NCI-H1930 (cell line): ENCODE measurements at regions not wholly inside any gene's neighbourhood (a gene's known extent, or its start where the extent isn't known, plus 50 kb on each side); places are given as distances from the start of the nearest gene placed in this dataset.
"Not testable (repeated sequence)": the region's sequence is repeated elsewhere in the genome, so short reads cannot be mapped to it uniquely, and the experiment has no call there.

Source experiments
- DNase-seq, 2 experiments: peaks; one replicate each; lab custom pipeline; 2025; lab: John Stamatoyannopoulos, UW

- DNase-seq = no peak
These were observed 176.1 kb upstream of the PFKP start for GRCh38 chr10:2891073-2891769.

GRCh38 chr10:2890093-2890492, 177.3 kb upstream of the PFKP start:
- no peak for DNase-seq

GRCh38 chr10:2888403-2889004, 178.8 kb upstream of the PFKP start:
- no peak for DNase-seq

- DNase-seq = no peak
These were observed 179.8 kb upstream of the PFKP start for GRCh38 chr10:2887391-2888070.

GRCh38 chr10:2886662-2887061, 180.7 kb upstream of the PFKP start:
- DNase-seq = no peak

GRCh38 chr10:2885288-2886278, 181.8 kb upstream of the PFKP start:
- DNase-seq = no peak

- not testable (repeated sequence) for DNase-seq
These were observed 183.3 kb upstream of the PFKP start for GRCh38 chr10:2883983-2884540.

- no peak for DNase-seq
These were observed 184.1 kb upstream of the PFKP start for GRCh38 chr10:2883238-2883637.

- no peak for DNase-seq
These were observed 184.7 kb upstream of the PFKP start for GRCh38 chr10:2882628-2883027.

GRCh38 chr10:2881720-2882620, 185.4 kb upstream of the PFKP start:
- DNase-seq = no peak

GRCh38 chr10:2880050-2880449, 187.3 kb upstream of the PFKP start:
- not testable (repeated sequence) for DNase-seq

- DNase-seq = no peak
These were observed 188.5 kb upstream of the PFKP start for GRCh38 chr10:2878818-2879217.

GRCh38 chr10:2876032-2876431, 191.3 kb upstream of the PFKP start:
- no peak for DNase-seq

GRCh38 chr10:2874963-2875362, 192.4 kb upstream of the PFKP start:
- DNase-seq = no peak

- DNase-seq = no peak
These were observed 193.6 kb upstream of the PFKP start for GRCh38 chr10:2873769-2874168.

- no peak for DNase-seq
These were observed 195.6 kb upstream of the PFKP start for GRCh38 chr10:2871673-2872219.

- no peak for DNase-seq
These were observed 196.7 kb upstream of the PFKP start for GRCh38 chr10:2870654-2871053.

GRCh38 chr10:2867788-2868299, 199.5 kb upstream of the PFKP start:
- DNase-seq = no peak

GRCh38 chr10:2866569-2866968, 200.8 kb upstream of the PFKP start:
- no peak for DNase-seq

- no peak for DNase-seq
These were observed 205.6 kb upstream of the PFKP start for GRCh38 chr10:2861632-2862210.
